Heart left ventricle (tissue), 16 donors: ENCODE measurements at regions not wholly inside any gene's neighbourhood (a gene's known extent, or its start where the extent isn't known, plus 50 kb on each side); places are given as distances from the start of the nearest gene placed in this dataset.
"Not testable (repeated sequence)": the region's sequence is repeated elsewhere in the genome, so short reads cannot be mapped to it uniquely, and the experiment has no call there.

Experiments used
- ATAC-seq, 4 donors: fragments of 200-7000 bp; cut with Tn5 transposase; one replicate each; pipeline ENCODE4 v1.9.1; 2020 to 2022; ENCODE audit warnings: moderate library complexity in 4 of 4, mild to moderate bottlenecking in 3 of 4, moderate number of reproducible peaks in 1 of 4
- DNase-seq, 5 donors: peaks; one replicate each; pipeline ENCODE4 v3.0.0-alpha.2; 2020
- H3K27ac ChIP-seq, 12 donors: fragments of 200-600 bp; sonication (generic) in 4 of 12; one replicate each; pipeline versions ENCODE4 v1.5.0 to v1.8.0; 2016 to 2022; ENCODE audit warnings: mild to moderate bottlenecking in 2 of 12
- H3K27me3 ChIP-seq, 9 donors: fragments of 200-600 bp; sonication (generic) in 2 of 9; one replicate each; pipeline versions ENCODE4 v1.5.1 to v1.8.0; 2016 to 2022; ENCODE audit warnings: mild to moderate bottlenecking in 3 of 9
- H3K36me3 ChIP-seq, 9 donors: fragments of 200-600 bp; sonication (generic) in 2 of 9; one replicate each; pipeline versions ENCODE4 v1.5.0 to v1.8.0; 2018 to 2022; ENCODE audit warnings: mild to moderate bottlenecking in 2 of 9
- H3K4me1 ChIP-seq, 12 donors: fragments of 200-600 bp; sonication (generic) in 4 of 12; one replicate each; pipeline versions ENCODE4 v1.5.0 to v1.8.0; 2016 to 2022; ENCODE audit warnings: mild to moderate bottlenecking in 3 of 12
- H3K4me3 ChIP-seq, 12 donors: fragments of 200-600 bp; sonication (generic) in 4 of 12; one replicate each; pipeline versions ENCODE4 v1.5.0 to v1.8.0; 2017 to 2022; ENCODE audit warnings: mild to moderate bottlenecking in 9 of 12, moderate library complexity in 4 of 12
- H3K9me3 ChIP-seq, 12 donors: fragments of 200-600 bp; sonication (generic) in 4 of 12; one replicate each; pipeline versions ENCODE4 v1.5.0 to v1.8.0; 2016 to 2022; ENCODE audit warnings: mild to moderate bottlenecking in 1 of 12
- POLR2A ChIP-seq, 2 donors: fragments of 450-650 bp; IDR thresholded peaks; one replicate each; pipeline ENCODE4 v1.6.1; 2017; ENCODE audit warnings: antibody characterized with exemption in 2 of 2, mild to moderate bottlenecking in 2 of 2, moderate library complexity in 2 of 2
- WGBS, 4 donors: extraction: QIAGEN DNeasy Blood & Tissue Kit in 2 of 4; methylation state at CpG; one replicate each; pipeline versions ENCODE4 v1.1.5 to v1.1.7; 2013 to 2018; 5-methylcytosine and 5-hydroxymethylcytosine counted together
- intact Hi-C, 10 donors: fragments of 100-400 bp; cut with DNase I; formaldehyde crosslinking; loops; one replicate each; pipeline versions ENCODE4 v1.11.1 to v1.14.2; 2022
- TF ChIP-seq, protein P1 (sequence below), 12 donors: fragments of 200-600 bp; sonication (generic) in 4 of 12; IDR thresholded peaks; one replicate each; pipeline versions ENCODE4 v1.5.0 to v1.8.0; 2018 to 2022; ENCODE audit warnings: antibody characterized with exemption in 12 of 12, mild to moderate bottlenecking in 5 of 12
- donor health status: ischemic (EF 13 %, LVEDD 7.1; RV severe dilation, severe dysfunction).
- donor health status: healthy with polysubstance abuse.
- donor health status: DM: no; HTN: yes; CAD: no.
- donor health status: DM: no; HTN: no; CAD: no.
- donor health status: ischemic (EF 25% LVEDD 6.9; RV normal size, moderate dysfunction).
- donor health status: ischemic (EF 25% LVEDD 5.7; RV mildly dilated, moderate dysfunction).
- donor health status: healthy.
- donor health status: DM: yes; HTN: yes; CAD: no.
- donor health status: ischemic (EF 35%, LVEDD 5.7; RV mildly dilated, moderate dysfunction).
- donor health status: nonischemic (EF 11% LVEDD 7.7; RV severe dilation, severe dysfunction).
- donor health status: DM: yes; HTN: yes; CAD: no.
- donor health status: PGD.
- donor health status: ischemic (EF 29% LVEDD 5.4; RV normal size, mild dysfunction).
- donor health status: nonischemic (EF 23%, LVEDD 6.1; RV moderate dilation, normal function).

DNA sequence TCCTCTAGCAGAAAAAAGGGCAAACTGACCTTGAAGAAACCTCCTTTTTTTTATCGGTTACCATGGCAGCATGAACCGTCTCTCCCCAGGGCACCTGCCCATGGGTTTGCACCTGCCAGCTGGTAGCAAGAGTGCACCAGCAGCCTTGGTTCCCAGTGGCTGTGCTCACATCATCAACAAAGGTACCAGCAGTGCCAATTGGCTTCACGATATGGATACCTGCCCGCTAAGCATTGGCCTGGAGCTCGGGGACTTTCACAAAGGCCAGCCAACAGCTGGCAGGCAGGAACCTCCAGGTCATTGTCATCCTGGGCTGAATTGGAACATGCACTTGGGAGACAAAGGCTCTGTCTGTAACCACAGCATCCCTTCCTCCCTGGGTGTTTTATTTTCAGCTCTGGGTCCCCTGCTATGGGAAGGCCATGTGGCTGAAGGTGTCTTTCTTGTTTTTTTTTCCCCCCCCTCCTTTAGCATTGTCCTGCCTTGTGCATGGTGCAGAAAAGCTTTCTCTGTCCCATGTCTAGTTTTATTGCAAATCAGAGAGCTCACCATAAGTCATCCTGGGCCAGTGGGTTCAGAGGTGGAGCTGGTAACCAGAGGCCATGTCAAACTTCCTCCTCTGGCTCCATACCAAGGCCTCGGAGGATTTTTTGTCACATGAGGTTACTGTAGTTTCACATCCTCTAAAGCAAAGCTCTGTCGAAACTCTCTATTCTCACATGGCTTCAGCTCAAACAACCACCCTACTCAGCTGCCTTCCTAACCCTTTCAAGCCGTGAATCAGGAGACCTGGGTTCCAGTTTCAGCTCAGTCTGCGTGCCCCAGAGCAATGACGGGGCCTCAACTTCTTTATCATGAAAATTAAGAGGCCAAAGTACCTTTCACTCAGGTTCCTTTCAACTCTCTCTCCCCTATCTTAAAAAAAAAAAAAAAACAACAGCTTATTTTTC lies 145.5 kb upstream of the MAP3K1 start:
- DNase-seq (peak in 4 of 5 donors; percentile 46 to 61 (median 56)), ATAC-seq (peak; percentile 61 to 89 (median 76))
- 60 to 70% (median 66%) methylated on average over 8 to 10 of the region's 10 CpGs for WGBS, 4 donors
- no peak overlapping the region for H3K4me3 ChIP-seq
- no peaks in the 10 kb centered on the region for H3K36me3 ChIP-seq
- peak overlapping the region in 4 of 12 donors; percentile 29 to 90 (median 40) for H3K27ac ChIP-seq
- intact Hi-C loops = no loop called here
- H3K4me1 ChIP-seq = peaks cover 0 to 70% (median 1%) of the 10 kb centered on the region in 12 donors
- no peak for TF ChIP-seq POLR2A (IDR thresholded peaks at IDR 0.05)
- TF ChIP-seq, protein P1, sequence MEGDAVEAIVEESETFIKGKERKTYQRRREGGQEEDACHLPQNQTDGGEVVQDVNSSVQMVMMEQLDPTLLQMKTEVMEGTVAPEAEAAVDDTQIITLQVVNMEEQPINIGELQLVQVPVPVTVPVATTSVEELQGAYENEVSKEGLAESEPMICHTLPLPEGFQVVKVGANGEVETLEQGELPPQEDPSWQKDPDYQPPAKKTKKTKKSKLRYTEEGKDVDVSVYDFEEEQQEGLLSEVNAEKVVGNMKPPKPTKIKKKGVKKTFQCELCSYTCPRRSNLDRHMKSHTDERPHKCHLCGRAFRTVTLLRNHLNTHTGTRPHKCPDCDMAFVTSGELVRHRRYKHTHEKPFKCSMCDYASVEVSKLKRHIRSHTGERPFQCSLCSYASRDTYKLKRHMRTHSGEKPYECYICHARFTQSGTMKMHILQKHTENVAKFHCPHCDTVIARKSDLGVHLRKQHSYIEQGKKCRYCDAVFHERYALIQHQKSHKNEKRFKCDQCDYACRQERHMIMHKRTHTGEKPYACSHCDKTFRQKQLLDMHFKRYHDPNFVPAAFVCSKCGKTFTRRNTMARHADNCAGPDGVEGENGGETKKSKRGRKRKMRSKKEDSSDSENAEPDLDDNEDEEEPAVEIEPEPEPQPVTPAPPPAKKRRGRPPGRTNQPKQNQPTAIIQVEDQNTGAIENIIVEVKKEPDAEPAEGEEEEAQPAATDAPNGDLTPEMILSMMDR (IDR thresholded peaks at IDR 0.05) = no peak
- H3K27me3 ChIP-seq = no peaks in the 10 kb centered on the region
- peaks cover 0 to 7% (median 0%) of the 10 kb centered on the region in 12 donors for H3K9me3 ChIP-seq

DNA sequence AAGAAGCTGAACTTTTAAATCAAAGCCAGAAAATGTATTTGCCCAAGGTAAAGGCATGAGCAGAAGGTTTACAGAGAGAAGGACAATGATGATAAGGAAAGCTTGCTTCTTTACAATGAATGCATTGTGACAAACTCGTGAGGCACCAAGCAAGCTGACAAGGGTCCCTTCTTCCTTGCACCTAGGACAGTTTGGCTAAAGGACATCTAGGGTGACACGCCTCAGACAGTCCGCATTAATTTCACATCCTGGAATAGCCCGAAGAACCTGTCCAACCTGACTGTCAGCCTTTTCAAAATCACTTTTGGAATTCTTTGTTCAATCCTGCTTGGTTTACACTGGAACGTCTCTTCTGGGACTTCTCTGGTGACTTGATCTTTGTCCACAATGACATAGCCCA lies 146.4 kb upstream of the MAP3K1 start:
- peak overlapping the region in 1 of 12 donors; percentile 90 for H3K27ac ChIP-seq
- DNase-seq (no peak), ATAC-seq (no peak)
- H3K36me3 ChIP-seq = no peaks in the 10 kb centered on the region
- peaks cover 0 to 65% (median 1%) of the 10 kb centered on the region in 12 donors for H3K4me1 ChIP-seq
- peaks cover 0 to 7% (median 0%) of the 10 kb centered on the region in 12 donors for H3K9me3 ChIP-seq
- H3K27me3 ChIP-seq = no peaks in the 10 kb centered on the region
- 74 to 79% (median 77%) methylated on average over 5 of the region's 5 CpGs for WGBS, 4 donors
- TF ChIP-seq POLR2A (IDR thresholded peaks at IDR 0.05) = no peak
- TF ChIP-seq, protein P1 (IDR thresholded peaks at IDR 0.05) = no peak
- intact Hi-C loops = no loop called here
- no peak overlapping the region for H3K4me3 ChIP-seq

DNA sequence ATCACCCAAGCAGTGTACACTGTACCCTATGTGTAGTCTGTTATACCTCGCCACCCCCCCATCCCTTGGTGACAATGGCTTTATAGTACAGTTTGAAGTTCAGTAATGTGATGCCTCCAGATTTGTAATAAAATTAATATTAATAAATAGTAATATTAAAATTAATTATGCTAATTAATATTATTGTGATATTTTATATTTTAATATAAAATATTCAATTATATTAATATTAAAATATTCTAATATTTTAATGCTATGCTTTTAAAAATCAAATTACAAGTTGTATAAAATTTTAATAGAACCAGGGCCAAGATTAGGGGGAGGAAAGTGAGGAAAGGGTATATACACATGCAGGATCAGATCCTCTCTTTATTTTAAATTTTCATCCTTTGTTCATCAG lies 147.7 kb upstream of the MAP3K1 start:
- peaks cover 0 to 52% (median 1%) of the 10 kb centered on the region in 12 donors for H3K4me1 ChIP-seq
- no peak for ATAC-seq
- H3K36me3 ChIP-seq = no peaks in the 10 kb centered on the region
- no peak for DNase-seq
- H3K27ac ChIP-seq = no peak overlapping the region
- 95 to 98% (median 97%) methylated on average over 1 of the region's 1 CpG for WGBS, 4 donors
- TF ChIP-seq, protein P1 (IDR thresholded peaks at IDR 0.05) = no peak
- TF ChIP-seq POLR2A (IDR thresholded peaks at IDR 0.05) = no peak
- intact Hi-C loops = no loop called here
- H3K9me3 ChIP-seq = peaks cover 0 to 7% (median 0%) of the 10 kb centered on the region in 12 donors
- no peak overlapping the region for H3K4me3 ChIP-seq
- H3K27me3 ChIP-seq = no peaks in the 10 kb centered on the region

DNA sequence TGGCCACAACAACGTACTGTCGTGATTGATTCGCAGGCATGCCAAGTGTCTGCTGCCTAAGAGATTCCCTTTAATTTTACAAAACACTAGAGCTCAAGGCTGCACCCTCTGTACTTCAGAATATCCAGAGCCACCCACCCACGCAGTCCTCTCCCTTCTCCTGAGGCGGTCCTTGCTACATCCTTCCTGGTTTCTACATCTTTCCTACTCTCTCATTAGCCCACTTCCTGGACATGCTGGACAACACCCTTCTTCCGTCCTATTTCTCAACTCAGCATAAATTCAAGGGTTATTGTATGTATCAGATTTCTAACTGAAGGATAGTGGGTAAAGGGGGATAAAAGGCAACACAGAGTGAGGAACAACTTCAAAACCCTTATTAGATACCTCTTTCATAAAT lies 148.4 kb upstream of the MAP3K1 start:
- WGBS, 4 donors = 77 to 83% (median 79%) methylated on average over 6 of the region's 6 CpGs
- DNase-seq (peak in 1 of 5 donors; percentile 37), ATAC-seq (peak in 3 of 4 donors; percentile 38 to 78 (median 46))
- Histone ChIP-seq H3K27me3 (no peaks in the 10 kb centered on the region), H3K4me3 (no peak overlapping the region), H3K4me1 (peaks cover 0 to 44% (median 1%) of the 10 kb centered on the region in 12 donors), H3K9me3 (peaks cover 0 to 7% (median 0%) of the 10 kb centered on the region in 12 donors), H3K27ac (peak overlapping the region in 1 of 12 donors; percentile 69), H3K36me3 (no peaks in the 10 kb centered on the region)
- intact Hi-C loops = no loop called here
- TF ChIP-seq, protein P1 (IDR thresholded peaks at IDR 0.05) = no peak
- TF ChIP-seq POLR2A (IDR thresholded peaks at IDR 0.05) = no peak

DNA sequence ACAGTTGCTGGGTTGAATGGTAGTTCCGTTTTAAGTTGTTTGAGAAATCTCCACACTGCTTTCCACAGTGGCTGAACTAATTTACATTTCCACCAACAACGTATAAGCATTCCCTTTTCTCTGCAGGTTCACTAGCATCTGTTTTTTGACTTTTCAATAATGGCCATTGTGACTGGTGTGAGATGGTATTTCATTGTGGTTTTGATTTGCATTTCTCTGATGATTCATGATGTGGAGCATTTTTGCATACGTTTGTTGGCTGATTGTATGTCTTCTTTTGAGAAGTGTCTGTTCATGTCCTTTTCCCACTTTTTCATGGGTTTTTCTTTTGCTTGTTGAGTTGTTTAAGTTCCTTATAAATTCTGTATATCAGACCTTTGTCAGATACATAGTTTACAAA lies 150.2 kb upstream of the MAP3K1 start:
- ATAC-seq, intact Hi-C loops, H3K36me3 ChIP-seq, H3K4me3 ChIP-seq, DNase-seq, H3K9me3 ChIP-seq, H3K27me3 ChIP-seq, H3K27ac ChIP-seq: not testable (repeated sequence)
- whole genome bisulfite sequencing, 4 donors = 81 to 94% (median 86%) methylated on average over 3 of the region's 3 CpGs
- H3K4me1 ChIP-seq = peaks cover 0 to 27% (median under 1%) of the 10 kb centered on the region in 12 donors
